Upper lobe of left lung (tissue), 4 donors: ENCODE measurements at regions not wholly inside any gene's neighbourhood (a gene's known extent, or its start where the extent isn't known, plus 50 kb on each side); places are given as distances from the start of the nearest gene placed in this dataset.

ENCODE experiments used
- CTCF ChIP-seq, 6 experiments: fragments of 450-650 bp in 4 of 6; fragments of 200-600 bp in 2 of 6; sonication (generic) in 2 of 6; IDR thresholded peaks; one replicate each; pipeline ENCODE4 v1.5.1; 2016 to 2019; ENCODE audit warnings: antibody characterized with exemption in 6 of 6
- EP300 ChIP-seq, 4 donors: sonication (generic); formaldehyde crosslinking; IDR thresholded peaks; one replicate each; pipeline ENCODE4 v1.5.1; 2017; ENCODE audit warnings: antibody characterized with exemption in 4 of 4, control low read depth in 2 of 4
- POLR2A ChIP-seq, 4 donors: fragments of 450-650 bp; IDR thresholded peaks; one replicate each; pipeline ENCODE4 v1.5.1; 2016 to 2017; ENCODE audit warnings: antibody characterized with exemption in 4 of 4, mild to moderate bottlenecking in 2 of 4
- POLR2AphosphoS5 ChIP-seq, 2 donors: sonication (generic); formaldehyde crosslinking; IDR thresholded peaks; one replicate each; pipeline ENCODE4 v1.5.1; 2017; ENCODE audit warnings: antibody characterized with exemption in 2 of 2

- TF ChIP-seq POLR2A (IDR thresholded peaks at IDR 0.05) (no peak), CTCF (IDR thresholded peaks at IDR 0.05) (no peak), POLR2AphosphoS5 (IDR thresholded peaks at IDR 0.05) (no peak), EP300 (IDR thresholded peaks at IDR 0.05) (no peak)
Observed at GRCh38 chrX:149322316-149322715, 182.8 kb downstream of the IDS start.
